Frontal cortex (tissue), 3 donors: ENCODE measurements at regions not wholly inside any gene's neighbourhood (a gene's known extent, or its start where the extent isn't known, plus 50 kb on each side); places are given as distances from the start of the nearest gene placed in this dataset.
"Not testable (repeated sequence)": the region's sequence is repeated elsewhere in the genome, so short reads cannot be mapped to it uniquely, and the experiment has no call there.

Source experiments
- DNase-seq, 2 donors: peaks; one replicate each; pipeline ENCODE4 v3.0.0; 2012; ENCODE audit warnings: low spot score in 2 of 2
- FAIRE-seq: peaks from 2 replicates; lab custom pipeline; 2012; peaks lifted over from hg19 to GRCh38; lab: Jason Lieb, UNC
- donor health status: control.
- donor health status: control.
- donor health status: control.

DNA sequence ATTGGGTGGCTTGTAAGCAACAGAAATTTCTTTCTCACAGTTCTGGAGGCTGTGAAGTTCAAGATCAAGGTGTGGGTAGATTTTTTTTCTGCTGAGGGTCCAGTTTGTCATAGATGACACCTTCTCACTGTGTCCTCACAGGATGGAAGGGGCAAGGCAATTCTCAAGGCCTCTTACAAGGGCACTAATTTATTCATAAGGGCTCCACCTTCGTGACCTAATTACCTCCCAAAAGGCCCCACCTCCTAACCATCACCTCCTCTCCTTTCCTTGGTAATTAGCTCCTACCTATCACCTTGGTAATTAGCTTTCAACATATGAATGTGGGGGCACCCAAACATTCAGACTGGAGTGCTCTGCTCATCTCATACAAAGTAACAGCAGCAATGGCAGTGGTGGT lies 92.3 kb upstream of the CD44 start:
- DNase-seq = no peak
- no peak for FAIRE-seq

DNA sequence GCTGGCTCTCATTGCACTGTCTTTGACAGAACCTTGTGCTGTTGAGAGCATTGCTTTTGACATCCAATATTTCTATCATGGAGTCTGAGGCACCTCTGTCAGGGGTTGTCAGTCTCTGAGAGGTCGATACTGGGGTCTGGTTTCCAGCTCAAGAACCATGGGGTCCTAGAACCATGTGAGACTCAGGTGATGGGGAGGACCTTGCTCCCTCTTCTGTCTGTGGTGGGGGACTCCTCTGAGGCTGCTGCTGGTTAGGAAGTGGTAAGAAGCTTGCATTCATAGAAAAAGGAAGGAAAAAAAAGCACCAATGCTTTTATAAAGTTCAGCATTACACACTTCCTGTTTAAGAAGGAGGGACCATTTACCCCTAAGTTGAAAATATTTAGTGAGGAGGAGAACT lies 91.8 kb upstream of the CD44 start:
- FAIRE-seq (no peak), DNase-seq (no peak)

DNA sequence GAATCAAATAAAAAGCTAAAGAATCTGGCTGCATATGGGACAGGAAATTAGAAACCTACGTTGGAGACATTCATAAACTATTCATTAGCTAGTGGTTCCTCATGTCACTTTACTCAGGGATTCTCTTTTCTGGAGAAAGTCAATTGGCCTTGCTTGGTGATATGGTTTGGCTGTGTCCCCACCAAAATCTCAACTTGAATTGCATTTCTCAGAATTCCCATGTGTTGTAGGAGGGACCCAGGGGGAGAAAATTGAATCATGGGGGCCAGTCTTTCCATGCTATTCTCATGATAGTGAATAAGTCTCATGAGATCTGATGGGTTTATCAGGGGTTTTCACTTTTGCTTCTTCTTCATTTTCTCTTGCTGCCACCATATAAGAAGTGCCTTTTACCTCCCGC lies 91.2 kb upstream of the CD44 start:
- FAIRE-seq = no peak
- DNase-seq = no peak

DNA sequence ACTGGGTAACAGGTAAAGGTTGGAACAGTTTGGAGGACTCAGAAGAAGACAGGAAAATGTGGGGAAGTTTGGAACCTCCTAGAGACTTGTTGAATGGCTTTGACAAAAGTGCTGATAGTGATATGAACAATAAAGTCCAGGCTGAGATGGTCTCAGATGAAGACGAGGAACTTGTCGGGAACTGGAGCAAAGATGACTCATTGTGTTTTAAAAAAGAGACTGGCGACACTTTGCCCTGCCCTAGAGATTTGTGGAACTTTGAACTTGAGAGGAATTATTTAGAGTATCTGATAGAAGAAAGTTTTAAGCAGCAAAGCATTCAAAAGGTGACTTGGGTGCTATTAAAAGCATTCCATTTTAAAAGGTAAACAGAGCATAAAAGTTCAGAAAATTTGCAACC lies 90.6 kb upstream of the CD44 start:
- not testable (repeated sequence) for FAIRE-seq, DNase-seq

DNA sequence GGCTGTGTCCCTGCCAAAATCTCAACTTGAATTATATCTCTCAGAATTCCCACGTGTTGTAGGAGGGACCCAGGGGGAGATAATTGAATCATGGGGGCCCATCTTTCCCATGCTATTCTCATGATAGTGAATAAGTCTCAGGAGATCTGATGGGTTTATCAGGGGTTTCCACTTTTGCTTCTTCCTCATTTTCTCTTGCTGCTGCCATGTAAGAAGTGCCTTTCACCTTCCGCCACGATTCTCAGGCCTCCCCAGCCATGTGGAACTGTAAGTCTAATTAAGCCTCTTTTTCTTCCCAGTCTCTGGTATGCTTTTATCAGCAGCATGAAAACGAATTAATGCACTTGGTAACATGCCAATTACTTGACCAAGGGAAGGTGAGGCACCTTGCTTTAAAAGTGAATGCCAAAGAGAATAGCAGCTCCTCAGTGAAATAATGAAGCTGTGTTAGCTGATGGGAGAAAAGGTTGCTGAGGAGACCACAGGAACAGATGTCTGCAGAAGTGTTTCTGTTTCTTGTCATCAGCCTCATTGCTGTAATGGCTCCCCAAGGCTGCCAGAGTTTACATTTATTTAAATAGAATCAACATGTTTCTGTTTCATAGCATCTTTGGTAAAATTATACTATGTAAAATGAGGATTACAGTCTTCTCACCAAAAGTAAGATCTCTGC lies 89.0 kb upstream of the CD44 start:
- DNase-seq (no peak), FAIRE-seq (no peak)

DNA sequence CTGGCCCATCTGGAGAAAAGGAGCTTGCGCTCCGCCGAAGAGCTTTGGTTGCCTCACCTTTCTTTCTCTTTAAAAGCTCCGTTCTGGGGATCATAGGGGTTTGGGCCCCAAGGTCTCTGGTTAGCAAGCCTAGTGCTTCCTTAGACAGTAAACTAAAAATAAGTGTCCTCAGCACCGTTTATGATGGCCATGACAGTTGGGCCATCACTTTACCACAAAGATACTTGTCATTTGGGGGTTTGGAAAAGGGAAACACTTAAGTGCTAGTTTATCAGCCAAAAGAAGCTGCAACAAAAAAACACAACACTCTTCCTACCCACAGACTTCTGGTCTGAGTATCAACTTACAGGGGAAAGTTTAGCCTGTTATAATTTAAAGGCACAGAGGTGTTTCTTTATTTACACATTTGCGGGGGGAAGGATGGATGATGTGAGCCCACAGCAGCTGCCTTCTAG lies 88.4 kb upstream of the CD44 start:
- no peak for DNase-seq
- FAIRE-seq = no peak

DNA sequence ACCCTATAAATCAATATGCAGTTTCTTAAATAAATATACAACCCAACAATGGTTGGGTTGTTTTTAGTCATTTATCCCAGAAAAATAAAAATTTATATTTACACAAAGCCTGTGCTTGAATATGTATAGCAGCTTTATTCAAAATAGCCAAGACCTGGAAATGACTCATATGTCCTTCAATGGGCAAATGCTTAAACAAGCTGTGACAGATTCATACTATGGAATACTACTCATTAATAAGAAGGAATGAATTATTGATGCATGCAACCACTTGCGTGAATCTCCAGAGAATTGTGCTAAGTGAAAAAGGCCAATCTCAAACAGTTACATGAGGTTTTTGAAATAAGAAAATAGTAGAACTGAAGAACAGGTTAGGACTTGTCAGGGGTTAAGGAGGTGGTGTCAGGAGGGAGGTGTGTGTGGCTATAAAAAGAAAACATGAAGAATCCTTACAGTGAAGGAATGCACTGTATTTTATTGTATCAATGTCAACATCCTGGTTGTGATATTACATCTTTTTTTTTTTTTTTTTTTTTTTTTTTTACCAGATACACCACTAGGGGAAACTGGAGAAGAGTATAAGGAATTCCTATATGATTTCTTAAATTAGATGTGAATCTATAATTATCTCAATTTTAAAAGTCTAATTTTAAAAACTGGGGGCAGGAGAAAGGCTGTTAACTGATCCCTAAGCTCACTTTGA lies 82.4 kb upstream of the CD44 start:
- no peak for FAIRE-seq
- no peak for DNase-seq

DNA sequence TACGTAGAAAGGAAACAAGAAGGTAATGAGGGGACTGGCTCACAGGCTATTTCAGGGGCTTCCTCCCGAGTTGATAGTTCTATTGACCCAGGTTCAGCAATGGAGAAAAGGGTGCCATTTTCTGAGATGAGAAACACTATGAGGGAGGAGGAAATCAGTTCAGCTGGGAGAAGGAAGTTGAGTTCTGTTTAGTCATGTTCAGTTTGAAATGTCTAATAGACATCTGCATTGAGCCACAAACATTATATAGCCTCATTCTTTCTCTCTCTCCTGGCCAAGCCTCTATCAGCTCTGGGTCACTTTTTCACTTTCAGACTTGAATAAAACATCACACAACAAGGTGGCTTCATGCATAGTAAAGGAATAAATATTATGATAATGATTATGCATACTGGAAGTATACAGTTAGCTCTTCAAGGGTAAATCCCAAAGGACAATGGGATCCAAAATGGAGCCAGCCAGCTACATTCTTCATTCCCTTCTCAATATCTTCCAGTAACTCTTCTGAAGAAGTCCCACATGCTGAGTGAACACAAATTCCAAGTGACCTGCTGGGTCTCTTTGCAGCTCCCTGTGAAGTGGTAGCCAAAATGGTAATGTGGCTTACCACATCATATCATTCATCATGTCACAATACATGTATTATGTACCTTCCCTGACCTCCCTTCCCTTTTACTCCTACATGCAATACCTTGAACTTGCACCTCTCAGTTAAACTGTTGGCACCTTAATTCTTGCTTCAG lies 80.9 kb upstream of the CD44 start:
- FAIRE-seq (no peak), DNase-seq (no peak)

DNA sequence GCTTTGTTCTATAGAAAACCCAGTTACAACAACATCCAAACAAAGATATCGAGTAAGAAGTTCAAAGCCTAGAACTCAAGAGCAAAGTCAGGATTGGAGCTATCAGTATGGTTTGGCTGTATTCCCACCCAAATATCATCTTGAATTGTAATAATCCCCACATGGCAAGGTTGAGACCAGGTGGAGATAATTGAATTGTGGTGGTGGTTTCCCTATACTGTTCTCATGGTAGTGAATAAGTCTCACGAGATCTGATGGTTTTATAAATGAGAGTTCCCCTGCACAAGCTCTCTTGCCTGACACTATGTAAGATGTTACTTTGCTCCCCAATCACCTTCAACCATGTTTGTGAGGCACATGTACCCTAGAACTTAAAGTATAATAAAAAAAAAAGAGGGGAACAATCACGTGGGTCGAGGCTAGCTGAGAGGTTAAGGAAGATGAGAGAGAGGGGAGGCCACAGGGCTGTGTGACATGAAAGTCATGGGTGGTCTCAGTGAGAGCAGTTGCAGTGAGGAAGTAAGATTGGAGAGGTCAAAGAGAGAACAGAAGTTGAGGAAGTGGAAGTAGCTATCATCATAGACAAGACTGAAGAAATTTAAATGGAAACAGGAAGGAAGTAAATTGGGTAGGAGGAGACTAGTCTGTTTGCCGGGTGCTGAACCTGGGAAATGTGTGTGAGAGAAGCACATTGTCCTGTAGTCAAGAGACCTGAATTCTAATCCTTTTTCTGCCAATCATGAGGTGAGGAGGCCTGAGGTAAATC lies 80.1 kb upstream of the CD44 start:
- no peak for FAIRE-seq
- no peak for DNase-seq

DNA sequence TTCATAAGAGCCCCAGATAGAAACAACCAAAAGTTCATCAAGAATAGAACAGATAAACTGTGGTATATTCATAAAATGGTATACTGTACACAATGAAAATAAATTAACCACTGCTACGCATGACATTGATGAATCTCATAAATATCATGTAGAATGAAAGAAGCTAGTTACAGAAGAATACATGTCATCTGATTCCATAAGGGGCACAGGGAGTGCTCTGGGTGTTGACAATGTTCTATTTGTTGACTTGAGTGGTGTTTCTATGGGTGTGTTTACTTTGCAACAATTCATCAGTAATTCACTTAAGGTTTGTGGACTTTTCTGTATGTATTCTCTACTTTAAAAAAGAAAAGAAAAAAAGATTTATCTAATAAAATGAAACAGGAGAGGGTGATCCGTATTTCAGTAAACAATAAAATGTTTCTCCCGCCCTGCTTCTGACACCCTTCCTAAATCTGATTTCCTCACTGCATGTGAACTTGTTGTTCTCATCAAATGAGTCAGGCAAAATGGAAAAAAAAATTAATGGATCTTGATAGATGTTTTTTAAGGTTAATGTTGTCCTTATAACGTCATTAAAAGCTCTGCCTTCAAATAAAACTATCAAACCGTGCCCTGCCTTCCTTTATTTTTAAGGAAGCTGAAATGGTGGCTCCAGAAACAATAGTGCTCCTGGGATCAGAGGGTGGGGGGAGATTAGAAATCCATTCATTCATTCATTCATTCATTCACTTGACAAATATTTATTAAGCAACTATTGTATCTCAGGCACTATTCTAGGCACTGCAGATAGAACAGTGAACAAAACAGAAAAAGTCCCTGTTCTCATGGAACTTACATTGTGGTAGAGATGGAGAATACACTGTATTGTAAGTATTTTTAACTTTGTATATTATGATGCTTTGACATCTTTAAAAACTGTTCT lies 77.2 kb upstream of the CD44 start:
- FAIRE-seq = no peak
- DNase-seq = no peak

DNA sequence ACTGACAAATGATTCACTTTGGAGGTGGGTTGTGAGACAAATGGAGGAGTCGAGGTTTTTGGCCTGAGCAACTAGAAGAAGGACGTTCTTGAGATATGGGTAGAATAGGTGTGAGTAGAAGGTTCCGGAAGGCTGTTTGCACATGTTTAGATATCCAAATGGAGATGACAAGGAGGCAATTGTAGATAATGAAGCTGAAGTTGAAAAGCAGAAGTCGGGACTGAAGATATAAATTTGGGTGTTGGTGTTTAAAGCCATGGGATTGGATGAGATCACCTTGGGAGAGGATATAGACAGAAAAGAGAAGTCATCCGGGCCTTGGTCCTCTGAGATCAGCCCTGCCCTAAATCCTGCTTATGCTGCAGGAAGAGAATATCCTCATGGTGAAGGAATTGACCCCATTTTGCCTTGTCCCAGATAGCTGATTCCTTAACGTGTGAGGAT lies 75.5 kb upstream of the CD44 start:
- no peak for FAIRE-seq
- no peak for DNase-seq

DNA sequence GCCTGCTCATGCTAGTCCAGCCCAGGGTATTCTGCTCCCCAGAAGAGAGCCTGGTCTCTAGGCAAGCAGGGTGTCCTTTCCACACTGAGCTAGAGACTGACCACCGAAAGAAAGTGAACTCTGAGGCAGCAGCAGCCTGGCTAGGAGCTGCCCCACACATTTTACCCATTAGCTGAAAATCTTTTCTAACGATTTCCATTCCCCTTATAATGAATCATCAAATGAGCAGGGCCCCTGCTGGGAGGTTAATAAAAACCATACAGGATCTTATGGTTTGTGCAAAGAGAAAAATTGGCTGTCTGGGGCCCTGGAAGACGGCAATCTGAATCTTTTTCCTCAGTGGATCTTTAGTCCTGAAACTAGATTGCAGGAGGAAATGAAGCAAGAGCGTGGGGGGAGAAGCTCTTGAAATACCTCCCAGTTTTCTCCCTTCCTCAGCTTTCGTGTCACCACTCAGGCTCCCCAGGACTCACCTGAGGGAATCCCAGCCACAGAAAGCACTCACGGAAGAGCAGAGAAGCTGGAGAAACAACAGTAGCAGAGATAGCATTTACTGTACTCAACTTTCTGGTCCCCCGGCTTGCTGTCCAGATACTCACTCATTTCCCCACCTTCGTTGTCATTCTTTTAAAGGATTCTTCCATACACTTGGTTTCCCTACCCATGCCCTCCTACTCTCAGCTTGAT lies 74.7 kb upstream of the CD44 start:
- DNase-seq (no peak), FAIRE-seq (no peak)

DNA sequence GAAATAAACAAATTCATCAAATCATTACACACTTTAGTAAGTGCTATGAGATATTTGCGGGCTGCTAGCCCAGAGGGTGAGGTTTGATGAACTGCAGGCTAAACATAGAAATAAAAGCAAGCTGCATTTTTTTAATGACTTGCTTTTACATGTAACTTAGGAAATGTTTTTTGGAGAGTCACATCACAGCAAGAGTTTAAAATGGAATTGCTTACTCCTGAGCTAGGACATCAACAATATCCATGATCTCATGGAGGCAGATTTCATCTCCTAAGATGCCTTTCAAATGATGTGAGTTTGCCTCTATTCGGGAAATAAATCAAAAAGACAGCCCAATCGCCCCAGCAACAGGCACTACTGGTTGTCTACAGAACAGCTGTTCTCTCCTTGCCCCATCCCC lies 73.4 kb upstream of the CD44 start:
- DNase-seq (no peak), FAIRE-seq (no peak)

DNA sequence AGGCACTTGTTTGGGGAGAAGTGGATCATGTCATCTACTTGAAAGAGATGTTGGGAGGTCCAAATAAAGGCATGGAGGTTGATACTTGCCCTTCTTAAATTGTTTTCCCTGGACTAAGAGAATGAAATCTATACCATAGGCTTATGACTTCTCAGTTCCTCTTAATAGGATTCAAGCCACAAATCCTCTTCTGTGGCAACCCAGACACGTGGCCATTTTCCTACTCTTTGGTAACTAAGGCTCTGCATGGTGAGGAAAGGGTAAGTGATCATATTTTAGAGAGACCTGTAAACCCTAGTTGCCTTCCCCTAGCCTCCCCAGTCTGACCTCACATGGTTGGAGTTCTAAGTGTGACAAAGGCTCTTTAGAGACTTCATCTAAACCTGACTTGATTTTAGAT lies 72.9 kb upstream of the CD44 start:
- FAIRE-seq = no peak
- DNase-seq = no peak

DNA sequence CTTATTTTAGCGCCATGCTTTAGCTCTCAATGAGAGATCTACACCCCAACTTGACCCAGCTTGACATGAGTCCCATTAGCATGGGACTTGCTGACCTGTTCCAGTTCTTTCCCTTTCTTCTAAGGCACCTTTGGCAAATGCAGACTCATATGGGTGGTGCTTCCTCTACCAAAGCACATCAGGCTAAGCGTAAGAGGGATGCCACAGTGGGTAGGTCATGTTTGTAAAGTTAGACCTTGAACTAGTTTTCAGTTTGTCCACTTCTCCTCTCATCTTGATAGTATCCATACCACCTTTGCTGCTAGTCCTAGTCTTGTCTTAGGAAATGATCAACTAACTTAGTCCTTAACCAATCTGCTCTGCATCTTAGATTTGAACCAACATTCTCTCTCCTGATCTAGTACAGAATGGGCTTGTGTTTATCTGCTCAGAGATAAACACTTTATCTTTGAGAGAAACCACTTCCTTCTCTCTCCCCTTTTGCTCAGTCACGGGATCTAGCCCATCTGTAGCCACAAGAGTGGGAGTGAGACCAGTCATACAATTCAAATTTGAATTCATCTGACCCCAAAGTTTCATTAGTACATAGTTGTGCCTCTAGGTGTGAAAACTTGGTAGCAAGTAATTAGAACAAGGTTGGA lies 72.1 kb upstream of the CD44 start:
- no peak for DNase-seq
- no peak for FAIRE-seq

DNA sequence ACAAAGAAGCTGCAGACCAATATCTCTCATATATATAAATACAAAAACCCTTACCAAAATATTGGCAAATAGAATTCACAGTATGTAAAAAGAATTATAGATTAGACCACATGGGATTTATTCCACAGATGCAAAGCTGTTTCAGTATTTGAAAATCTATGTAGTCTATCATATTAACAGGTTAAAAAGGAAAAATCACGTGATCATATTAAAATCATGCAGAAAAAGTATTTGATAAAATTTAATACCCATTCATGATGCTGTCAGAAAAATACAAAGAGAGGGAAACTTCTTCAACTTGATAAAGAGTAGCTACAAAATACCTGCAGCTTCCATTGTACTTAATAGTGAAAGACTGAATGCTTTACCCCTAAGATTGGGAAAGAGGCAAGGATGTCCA lies 67.2 kb upstream of the CD44 start:
- DNase-seq (no peak), FAIRE-seq (no peak)

DNA sequence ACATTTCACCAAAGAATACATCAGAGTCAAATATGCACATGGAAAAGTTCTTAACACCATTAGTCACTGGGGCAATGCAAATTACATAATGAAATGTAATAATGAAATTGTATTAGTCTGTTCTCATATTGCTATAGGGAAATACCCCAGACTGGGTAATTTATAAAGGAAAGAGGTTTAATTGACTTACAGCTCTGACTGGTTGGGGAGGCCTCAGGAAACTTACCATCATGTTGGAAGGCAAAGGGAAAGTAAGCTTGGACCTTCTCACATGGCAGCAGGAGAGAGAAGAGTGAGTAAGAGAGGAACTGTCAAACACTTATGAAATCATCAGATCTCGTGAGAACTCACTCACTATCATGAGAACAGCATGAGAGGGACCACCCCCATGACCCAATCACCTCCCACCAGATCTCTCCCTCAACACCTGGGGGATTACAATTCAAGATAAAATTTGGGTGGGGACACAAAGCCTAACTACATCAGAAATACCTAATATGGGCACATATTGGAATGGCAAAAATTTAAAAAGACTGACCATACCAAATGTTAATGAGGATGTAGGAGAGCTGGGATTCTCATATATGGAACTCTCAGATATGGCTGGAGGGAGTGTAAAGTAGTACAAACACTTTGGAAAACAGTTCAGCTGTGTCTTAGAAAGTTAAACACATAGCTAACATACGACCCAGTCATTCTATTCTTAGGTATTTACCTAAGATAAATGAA lies 65.1 kb upstream of the CD44 start:
- FAIRE-seq = no peak

More for the DNA sequence above, 65.1 kb upstream of the CD44 start:
- DNase-seq = no peak
